NCI-H345 treated with DMSO at 0.1 percent for 48 hours (cell line): ENCODE measurements at regions not wholly inside any gene's neighbourhood (a gene's known extent, or its start where the extent isn't known, plus 50 kb on each side); places are given as distances from the start of the nearest gene placed in this dataset.

Experiments
- DNase-seq: peaks from one replicate; lab custom pipeline; 2025; ENCODE audit not compliant: unreplicated experiment; lab: John Stamatoyannopoulos, UW

- no peak for DNase-seq
Observed at GRCh38 chr2:7983451-7983850, 698.4 kb upstream of the ID2 start.

- no peak for DNase-seq
Observed at GRCh38 chr2:7983912-7984311, 697.9 kb upstream of the ID2 start.

GRCh38 chr2:7984693-7985353 lies 697.0 kb upstream of the ID2 start:
- no peak for DNase-seq

- DNase-seq: no peak
Observed at GRCh38 chr2:7986431-7986830, 695.4 kb upstream of the ID2 start.

GRCh38 chr2:7987992-7988391 lies 693.9 kb upstream of the ID2 start:
- DNase-seq: no peak

- no peak for DNase-seq
Observed at GRCh38 chr2:7988440-7988839, 693.4 kb upstream of the ID2 start.

GRCh38 chr2:7989823-7990222 lies 692.0 kb upstream of the ID2 start:
- no peak for DNase-seq

- DNase-seq: no peak
Observed at GRCh38 chr2:7992612-7993602, 688.9 kb upstream of the ID2 start.

- peak; percentile 86 for DNase-seq
Observed at GRCh38 chr2:7994397-7994951, 687.4 kb upstream of the ID2 start.

- DNase-seq: no peak
Observed at GRCh38 chr2:7997279-7997678, 684.6 kb upstream of the ID2 start.

- no peak for DNase-seq
Observed at GRCh38 chr2:7999683-8000476, 682.0 kb upstream of the ID2 start.

- no peak for DNase-seq
Observed at GRCh38 chr2:8000870-8001269, 681.0 kb upstream of the ID2 start.

- no peak for DNase-seq
Observed at GRCh38 chr2:8002765-8003393, 679.0 kb upstream of the ID2 start.

GRCh38 chr2:8003462-8004075 lies 678.3 kb upstream of the ID2 start:
- DNase-seq: no peak

GRCh38 chr2:8004250-8004681 lies 677.6 kb upstream of the ID2 start:
- DNase-seq: no peak

- no peak for DNase-seq
Observed at GRCh38 chr2:8006181-8006580, 675.7 kb upstream of the ID2 start.

GRCh38 chr2:8006626-8007025 lies 675.2 kb upstream of the ID2 start:
- no peak for DNase-seq

GRCh38 chr2:8009010-8009597 lies 672.8 kb upstream of the ID2 start:
- DNase-seq: no peak

- DNase-seq: no peak
Observed at GRCh38 chr2:8015848-8016600, 665.8 kb upstream of the ID2 start.
